NOMO-1 treated with dmso at 0.1 percent for 144 hours (cell line): ENCODE measurements at regions not wholly inside any gene's neighbourhood (a gene's known extent, or its start where the extent isn't known, plus 50 kb on each side); places are given as distances from the start of the nearest gene placed in this dataset.
A peak's percentile ranks its signal among the peaks of the same experiment; 100 is the strongest.
"Not testable (repeated sequence)": the region's sequence is repeated elsewhere in the genome, so short reads cannot be mapped to it uniquely, and the experiment has no call there.

Source experiments
- DNase-seq: peaks from one replicate; lab custom pipeline; 2025; ENCODE audit not compliant: unreplicated experiment; lab: John Stamatoyannopoulos, UW

- no peak for DNase-seq
Observed at GRCh38 chr5:74462356-74462755, 178.2 kb downstream of the ENC1 start.

DNA sequence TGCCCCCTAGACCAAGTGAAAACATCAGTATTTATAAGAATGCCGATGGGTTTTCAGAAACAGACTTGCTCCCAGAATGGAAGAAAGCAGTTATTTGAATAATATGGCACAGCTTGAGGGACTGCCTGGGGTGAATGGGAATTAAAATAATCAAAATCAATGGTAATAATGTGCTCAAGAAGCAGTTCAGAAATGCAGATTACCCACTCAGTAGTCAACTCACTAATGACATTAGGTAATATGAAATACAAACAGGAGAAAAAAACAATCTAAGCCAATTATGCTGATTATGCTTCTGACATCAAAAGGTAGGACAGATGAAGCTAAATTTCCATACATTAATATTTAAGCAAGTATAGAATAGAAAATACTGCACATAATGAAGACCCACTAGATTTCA lies 179.3 kb downstream of the ENC1 start:
- no peak for DNase-seq

DNA sequence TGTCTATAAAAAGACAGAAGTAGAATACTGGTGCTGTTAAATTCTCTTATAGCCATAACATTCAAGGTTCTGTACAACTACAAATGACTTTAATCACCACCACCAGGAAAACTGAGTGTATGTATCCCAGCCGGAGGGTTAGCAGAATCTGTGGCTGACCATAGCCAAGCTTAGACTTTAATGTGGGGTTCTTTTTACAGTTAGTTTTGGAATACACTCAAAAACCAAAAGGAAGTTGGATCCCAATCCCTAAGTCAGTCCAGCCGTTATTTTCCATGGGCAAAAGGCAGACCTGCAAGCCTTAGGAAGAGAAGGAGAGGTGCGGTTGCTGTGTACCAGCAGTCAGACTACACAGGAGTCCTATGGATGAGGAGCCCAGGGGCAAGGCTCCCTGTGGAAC lies 179.8 kb downstream of the ENC1 start:
- DNase-seq, result no peak

- DNase-seq, result no peak
Observed at GRCh38 chr5:74459984-74460383, 180.5 kb downstream of the ENC1 start.

DNA sequence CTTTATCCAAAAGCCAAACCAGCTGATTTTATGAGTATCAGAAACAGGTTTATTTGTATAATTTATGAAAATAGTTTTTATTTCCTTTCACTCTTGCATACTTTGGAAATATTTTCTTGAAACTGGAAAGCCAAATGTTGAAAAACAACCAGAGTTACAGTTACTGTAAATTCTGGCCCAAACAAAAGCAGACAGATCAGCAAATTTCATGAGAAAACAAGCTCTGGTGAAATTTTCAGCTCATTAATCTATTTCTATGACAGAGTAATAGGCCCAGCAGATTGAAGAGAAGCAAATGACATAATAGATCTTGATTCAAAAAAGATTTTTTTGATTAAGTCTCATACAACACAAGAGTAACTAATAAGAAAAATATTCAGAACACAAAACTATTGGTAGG lies 182.7 kb downstream of the ENC1 start:
- no peak for DNase-seq

DNA sequence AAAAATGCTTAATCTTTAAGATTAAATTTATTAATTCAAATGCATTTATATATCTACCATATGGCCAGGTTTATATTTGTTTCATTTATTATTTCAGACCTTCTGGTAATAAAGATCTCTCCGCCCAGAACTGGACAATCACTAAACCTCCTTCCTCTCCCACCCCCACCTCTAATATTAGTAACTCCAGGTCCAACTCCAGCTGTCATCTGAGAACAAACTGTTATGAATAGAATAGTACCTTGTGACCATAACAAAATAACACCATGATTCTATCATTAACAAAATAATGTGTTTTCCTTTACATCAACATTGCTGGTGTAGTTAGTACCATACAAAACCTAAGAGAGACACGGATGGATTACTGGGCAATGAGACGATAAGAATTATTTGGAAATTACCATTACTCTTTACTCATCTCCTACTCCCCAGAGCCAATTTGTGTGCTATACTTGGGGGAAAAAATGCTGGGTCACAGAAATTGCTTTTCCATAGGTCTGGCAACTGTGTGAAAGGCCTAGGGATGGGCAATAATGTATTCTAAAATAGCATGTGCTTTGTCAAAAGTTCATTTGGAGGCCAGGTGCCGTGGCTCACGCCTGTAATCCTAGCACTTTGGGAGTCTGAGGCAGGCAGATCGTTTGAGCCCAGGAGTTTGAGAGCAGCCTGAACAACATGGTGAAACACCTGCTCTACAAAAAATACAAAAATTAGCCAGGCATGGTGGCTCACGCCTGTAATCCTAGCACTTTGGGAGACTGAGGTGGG lies 186.1 kb downstream of the ENC1 start:
- no peak for DNase-seq

- peak; percentile 11 for DNase-seq
Observed at GRCh38 chr5:74452856-74453255, 187.7 kb downstream of the ENC1 start.

- no peak for DNase-seq
Observed at GRCh38 chr5:74450095-74450494, 190.4 kb downstream of the ENC1 start.

- DNase-seq, result no peak
Observed at GRCh38 chr5:74446725-74447241, 193.7 kb downstream of the ENC1 start.

DNA sequence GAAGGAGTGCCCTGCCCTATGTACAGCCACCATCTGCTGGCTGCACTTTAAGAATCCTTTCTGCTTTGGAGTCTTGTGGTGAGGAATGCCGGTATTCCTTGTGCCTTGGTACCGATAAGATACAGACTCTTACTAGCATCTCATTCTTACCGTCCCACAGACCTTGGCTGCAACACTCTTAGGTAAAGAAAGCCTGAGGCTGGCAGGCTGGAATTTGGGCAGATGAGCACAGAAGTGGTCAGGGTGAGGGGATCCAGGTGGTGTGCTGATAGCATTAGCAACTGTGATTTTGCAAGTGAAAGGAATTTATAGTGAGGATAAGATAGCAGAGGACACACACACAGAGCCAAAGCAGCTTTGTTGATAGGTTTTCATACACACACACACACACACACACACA lies 198.1 kb downstream of the ENC1 start:
- DNase-seq, result no peak

- no peak for DNase-seq
Observed at GRCh38 chr5:74441616-74442015, 198.9 kb downstream of the ENC1 start.

DNA sequence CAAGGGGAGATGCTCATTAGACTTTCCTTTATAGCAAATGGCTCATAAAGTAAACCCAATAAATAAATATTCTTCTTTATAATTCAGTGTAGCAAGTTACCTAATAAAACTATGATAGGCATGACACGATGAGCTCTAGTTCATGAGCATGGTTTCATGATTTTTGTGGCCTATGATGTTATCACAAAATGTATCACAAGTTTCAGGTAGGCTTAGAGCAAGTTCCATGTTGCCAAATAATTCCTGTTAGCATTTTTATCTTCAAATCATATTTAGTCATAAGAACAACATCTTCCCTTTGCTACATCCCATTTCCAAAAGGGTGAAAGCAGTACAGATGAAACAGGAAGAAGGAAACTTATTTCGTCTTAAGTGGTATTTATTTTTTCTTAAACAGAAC lies 200.2 kb downstream of the ENC1 start:
- DNase-seq, result no peak

GRCh38 chr5:74437870-74438269 lies 202.7 kb downstream of the ENC1 start:
- DNase-seq, result not testable (repeated sequence)

DNA sequence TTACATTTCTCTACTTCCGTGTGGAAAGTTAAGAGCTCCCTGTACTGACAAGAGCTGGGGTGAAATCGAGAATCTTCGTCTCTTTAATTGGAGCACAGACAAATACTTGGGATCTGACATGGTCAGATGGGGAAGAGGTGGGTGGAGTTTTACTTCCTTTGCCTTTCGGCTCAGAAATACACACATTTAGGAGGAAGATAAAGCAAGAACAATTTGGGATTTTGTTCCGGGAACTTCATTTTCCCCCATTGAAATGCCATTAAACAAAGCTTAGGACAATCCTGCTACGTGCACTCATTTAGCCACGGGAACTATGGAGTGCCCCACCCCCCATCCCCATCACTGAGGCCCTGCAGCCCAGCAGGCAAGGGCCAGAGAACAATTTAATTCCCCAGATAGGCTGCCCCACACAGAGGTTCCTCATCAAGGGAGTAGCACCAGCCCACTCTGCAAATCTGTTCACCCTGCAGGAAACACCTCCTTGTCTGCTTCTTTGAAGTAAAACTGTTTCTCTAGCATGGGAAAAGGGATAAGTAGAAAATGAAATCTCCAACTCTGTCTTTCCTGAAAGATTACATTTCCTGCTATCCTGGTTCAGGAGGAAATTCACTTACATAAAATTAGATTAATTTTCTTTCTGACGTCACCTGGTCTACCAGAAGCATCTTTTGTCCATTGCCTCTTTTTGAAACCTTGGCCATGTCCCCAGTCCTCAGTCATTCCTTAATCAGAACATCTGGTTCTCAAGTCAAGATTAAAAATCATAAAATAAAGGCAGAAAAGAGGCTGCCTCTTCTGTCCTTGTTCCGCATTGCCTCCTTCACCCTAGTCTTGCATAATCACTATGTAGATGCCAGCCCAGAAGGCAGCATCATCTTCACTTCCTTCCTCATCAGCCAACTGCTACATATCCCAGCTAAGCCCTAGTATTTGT lies 206.4 kb downstream of the ENC1 start:
- DNase-seq, result peak; percentile 65

DNA sequence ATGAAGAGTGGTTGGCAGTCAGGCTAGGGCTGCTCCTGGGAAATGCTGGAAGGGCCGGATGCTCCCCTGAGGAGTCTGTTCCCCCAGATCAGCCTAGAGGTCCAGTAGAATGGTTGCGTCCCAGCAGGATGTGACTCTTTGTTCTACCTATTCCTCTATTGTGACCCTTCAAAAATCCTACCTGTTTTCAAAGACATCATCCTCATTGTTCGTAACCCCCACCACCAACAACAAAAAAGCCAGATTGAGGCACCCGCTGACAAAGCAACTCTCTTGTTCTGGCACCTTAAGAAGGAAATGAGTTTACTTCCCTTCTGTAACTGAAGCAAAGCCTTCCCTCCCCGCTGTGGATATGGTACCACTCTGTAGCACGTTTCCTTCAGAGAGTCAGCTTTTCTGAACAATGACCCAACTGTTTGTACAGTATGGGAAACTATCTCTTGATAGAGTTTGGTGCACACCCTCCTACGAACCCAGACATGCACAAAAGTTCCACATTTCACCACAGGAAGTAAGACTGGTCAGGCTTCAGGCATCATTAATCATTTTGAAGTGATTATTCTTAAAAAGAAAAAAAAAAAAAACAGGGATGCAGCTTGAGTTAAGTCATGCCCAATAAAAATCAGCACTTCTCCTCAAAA lies 207.2 kb downstream of the ENC1 start:
- peak; percentile 73 for DNase-seq

- no peak for DNase-seq
Observed at GRCh38 chr5:74432721-74433120, 207.8 kb downstream of the ENC1 start.

DNA sequence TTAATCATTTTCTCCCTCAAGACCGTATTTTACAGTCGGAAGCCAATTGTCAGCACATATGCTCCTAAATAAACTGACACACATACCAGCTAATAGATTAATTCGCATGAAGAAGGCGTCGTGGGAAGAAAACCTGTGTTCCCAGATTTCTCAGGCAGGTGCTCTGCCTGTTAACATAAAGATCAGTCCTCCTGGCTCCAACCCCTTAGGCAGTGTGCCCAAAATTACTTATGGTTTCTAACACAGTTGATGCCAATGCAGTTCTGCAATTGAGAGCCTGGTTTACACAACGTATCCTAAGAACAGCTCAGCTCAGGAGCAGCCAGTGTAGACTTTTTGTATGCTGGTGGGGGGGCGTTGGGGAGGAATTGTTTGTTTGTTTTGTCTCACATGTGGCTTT lies 208.3 kb downstream of the ENC1 start:
- no peak for DNase-seq

- DNase-seq, result no peak
Observed at GRCh38 chr5:74431290-74431669, 209.2 kb downstream of the ENC1 start.

DNA sequence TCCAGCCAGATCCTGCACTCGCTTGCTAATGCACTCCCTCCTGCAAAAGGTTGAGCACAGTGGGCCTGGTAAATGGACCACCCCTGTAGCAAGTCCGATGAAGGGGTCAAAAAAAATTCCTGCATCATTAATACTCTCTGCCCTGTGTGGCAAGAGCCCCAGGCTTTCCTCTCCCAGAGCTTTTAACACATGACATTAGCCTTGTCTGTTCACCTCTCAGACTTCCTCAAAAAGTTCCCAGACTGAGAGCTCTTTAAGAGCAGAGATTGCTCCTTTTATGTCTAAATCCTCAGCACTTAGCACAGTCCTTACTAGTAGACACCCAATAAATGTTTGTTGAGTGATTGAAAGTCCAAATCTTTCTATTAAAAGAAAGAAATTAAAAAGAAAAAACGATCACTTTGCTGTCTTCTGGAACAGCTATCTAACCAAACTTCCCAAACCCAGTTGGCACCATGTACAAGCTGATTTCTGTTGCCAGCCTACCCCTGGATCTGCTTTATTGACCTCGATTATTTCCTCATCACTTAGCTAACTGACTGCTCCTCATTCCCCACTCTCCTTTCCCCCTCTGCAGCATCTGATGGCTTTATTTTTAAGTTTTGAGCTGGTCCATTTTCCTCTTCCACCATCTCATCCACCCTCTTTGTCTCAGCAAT lies 209.8 kb downstream of the ENC1 start:
- DNase-seq, result no peak

DNA sequence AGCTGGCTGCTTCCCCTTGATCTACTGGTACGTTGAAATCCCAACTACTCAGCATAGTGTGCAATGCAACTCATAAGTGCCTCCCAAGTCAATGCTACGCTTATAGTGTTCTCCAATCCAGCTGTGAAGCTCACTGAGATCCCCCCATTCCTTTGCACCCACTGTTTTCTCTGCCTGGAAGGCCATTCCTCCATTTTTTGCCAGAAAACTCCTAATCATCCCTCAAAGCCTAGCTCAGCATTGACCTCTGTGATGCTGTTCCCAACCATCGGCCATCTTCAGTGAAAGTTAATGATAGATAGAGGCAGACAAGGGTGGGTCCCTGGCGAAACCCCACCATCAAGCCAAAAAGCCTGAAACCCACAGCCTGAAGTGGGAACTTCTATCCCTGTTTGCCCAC lies 211.0 kb downstream of the ENC1 start:
- no peak for DNase-seq

- no peak for DNase-seq
Observed at GRCh38 chr5:74428876-74429275, 211.7 kb downstream of the ENC1 start.
